ENCODE measurements at regions not wholly inside any gene's neighbourhood (a gene's known extent, or its start where the extent isn't known, plus 50 kb on each side); places are given as distances from the start of the nearest gene placed in this dataset.
A peak's percentile ranks its signal among the peaks of the same experiment; 100 is the strongest.

GRCh38 chr20:40442181-40442963 is 246.7 kb downstream of the MAFB start:
- H3K27me3 ChIP-seq = peaks cover 24% of the 10 kb centered on the region
- no peaks in the 10 kb centered on the region for H3K4me1 ChIP-seq (ENCODE audit: control insufficient read depth in 1 of 2, insufficient read depth in 1 of 2, low read depth in 1 of 2, low read length in 1 of 2)
- no peaks in the 10 kb centered on the region for H3K9me3 ChIP-seq
- TF ChIP-seq, protein P1, sequence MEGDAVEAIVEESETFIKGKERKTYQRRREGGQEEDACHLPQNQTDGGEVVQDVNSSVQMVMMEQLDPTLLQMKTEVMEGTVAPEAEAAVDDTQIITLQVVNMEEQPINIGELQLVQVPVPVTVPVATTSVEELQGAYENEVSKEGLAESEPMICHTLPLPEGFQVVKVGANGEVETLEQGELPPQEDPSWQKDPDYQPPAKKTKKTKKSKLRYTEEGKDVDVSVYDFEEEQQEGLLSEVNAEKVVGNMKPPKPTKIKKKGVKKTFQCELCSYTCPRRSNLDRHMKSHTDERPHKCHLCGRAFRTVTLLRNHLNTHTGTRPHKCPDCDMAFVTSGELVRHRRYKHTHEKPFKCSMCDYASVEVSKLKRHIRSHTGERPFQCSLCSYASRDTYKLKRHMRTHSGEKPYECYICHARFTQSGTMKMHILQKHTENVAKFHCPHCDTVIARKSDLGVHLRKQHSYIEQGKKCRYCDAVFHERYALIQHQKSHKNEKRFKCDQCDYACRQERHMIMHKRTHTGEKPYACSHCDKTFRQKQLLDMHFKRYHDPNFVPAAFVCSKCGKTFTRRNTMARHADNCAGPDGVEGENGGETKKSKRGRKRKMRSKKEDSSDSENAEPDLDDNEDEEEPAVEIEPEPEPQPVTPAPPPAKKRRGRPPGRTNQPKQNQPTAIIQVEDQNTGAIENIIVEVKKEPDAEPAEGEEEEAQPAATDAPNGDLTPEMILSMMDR (IDR thresholded peaks at IDR 0.05) = no peak
- H3K36me3 ChIP-seq = no peaks in the 10 kb centered on the region
- no peak overlapping the region for H3K27ac ChIP-seq
- no peak overlapping the region for H3K4me3 ChIP-seq (ENCODE audit: low read depth in 1 of 2, low read length in 1 of 2)

DNA sequence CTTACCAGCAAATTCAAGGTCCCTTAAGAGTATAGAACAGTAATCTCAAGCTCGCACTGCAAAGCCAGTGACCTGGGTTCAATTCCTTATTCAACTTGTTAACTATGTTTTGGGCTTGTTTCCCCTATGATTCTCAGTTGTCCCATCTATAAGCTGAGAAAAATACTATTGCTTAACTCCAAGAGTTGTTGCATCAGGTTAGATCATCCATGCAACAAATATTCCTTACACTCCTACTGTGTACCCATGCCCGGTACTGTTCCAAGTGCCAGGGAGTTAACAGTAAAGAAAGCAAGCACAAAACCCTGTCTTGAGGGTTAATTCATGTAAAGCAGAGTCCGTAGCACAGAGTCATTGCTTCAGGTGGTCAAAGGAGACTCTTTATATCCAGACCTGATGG is 247.3 kb downstream of the MAFB start:
- Histone ChIP-seq H3K9me3 (no peaks in the 10 kb centered on the region), H3K27me3 (peaks cover 23% of the 10 kb centered on the region), H3K27ac (no peak overlapping the region), H3K4me1 (ENCODE audit: control insufficient read depth in 1 of 2, insufficient read depth in 1 of 2, low read depth in 1 of 2, low read length in 1 of 2) (peaks cover 0 to under 1% of the 10 kb centered on the region in 2 experiments), H3K4me3 (ENCODE audit: low read depth in 1 of 2, low read length in 1 of 2) (no peak overlapping the region), H3K36me3 (no peaks in the 10 kb centered on the region)
- TF ChIP-seq, protein P1 (IDR thresholded peaks at IDR 0.05) = no peak

DNA sequence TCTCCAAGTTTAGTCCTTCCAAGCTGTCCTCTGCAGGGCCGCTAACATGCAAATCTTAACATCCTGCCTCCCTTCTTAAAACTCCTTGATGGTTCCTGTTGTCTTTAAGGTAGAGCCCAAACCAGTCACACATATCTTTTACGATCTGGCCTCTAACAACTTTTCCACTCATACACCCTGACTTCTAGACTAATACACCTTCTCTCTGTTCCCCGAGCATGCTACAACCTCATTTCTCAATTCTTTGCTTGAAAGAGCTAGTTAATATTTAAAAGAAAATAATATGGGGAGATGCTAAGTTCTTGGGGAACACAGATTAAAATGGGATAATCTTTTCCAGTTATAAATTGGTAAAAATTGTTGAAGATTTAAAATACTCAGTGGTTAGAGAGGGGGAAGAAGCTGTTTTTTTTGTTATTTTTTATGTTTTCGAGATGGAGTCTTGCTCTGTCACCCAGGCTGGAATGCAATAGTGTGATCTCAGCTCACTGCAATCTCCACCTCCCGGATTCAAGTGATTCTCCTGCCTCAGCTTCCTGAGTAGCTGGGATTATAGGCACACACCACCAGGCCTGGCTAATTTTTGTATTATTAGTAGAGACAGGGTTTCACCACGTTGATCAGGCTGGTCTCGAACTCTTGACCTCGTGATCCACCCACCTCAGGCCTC is 250.7 kb downstream of the MAFB start:
- H3K4me1 ChIP-seq (ENCODE audit: control insufficient read depth in 1 of 2, insufficient read depth in 1 of 2, low read depth in 1 of 2, low read length in 1 of 2) = peaks cover 5 to 9% of the 10 kb centered on the region in 2 experiments
- H3K27me3 ChIP-seq = peaks cover 18% of the 10 kb centered on the region
- no peaks in the 10 kb centered on the region for H3K9me3 ChIP-seq
- no peak overlapping the region for H3K4me3 ChIP-seq (ENCODE audit: low read depth in 1 of 2, low read length in 1 of 2)
- TF ChIP-seq, protein P1 (IDR thresholded peaks at IDR 0.05) = no peak
- no peak overlapping the region for H3K27ac ChIP-seq
- no peaks in the 10 kb centered on the region for H3K36me3 ChIP-seq

- Histone ChIP-seq H3K27ac (peak overlapping the region; percentile 70), H3K9me3 (no peaks in the 10 kb centered on the region), H3K4me1 (ENCODE audit: control insufficient read depth in 1 of 2, insufficient read depth in 1 of 2, low read depth in 1 of 2, low read length in 1 of 2) (peaks cover 5 to 9% of the 10 kb centered on the region in 2 experiments), H3K4me3 (ENCODE audit: low read depth in 1 of 2, low read length in 1 of 2) (no peak overlapping the region), H3K27me3 (peaks cover 22% of the 10 kb centered on the region), H3K36me3 (no peaks in the 10 kb centered on the region)
- TF ChIP-seq, protein P1 (IDR thresholded peaks at IDR 0.05) = no peak
Observed at GRCh38 chr20:40436011-40436410, 253.0 kb downstream of the MAFB start.

GRCh38 chr20:40435146-40435895 is 253.7 kb downstream of the MAFB start:
- TF ChIP-seq, protein P1 (IDR thresholded peaks at IDR 0.05) = no peak
- peaks cover 26% of the 10 kb centered on the region for H3K27me3 ChIP-seq
- peaks cover 5 to 9% of the 10 kb centered on the region in 2 experiments for H3K4me1 ChIP-seq (ENCODE audit: control insufficient read depth in 1 of 2, insufficient read depth in 1 of 2, low read depth in 1 of 2, low read length in 1 of 2)
- no peaks in the 10 kb centered on the region for H3K36me3 ChIP-seq
- H3K9me3 ChIP-seq = no peaks in the 10 kb centered on the region
- H3K4me3 ChIP-seq (ENCODE audit: low read depth in 1 of 2, low read length in 1 of 2) = no peak overlapping the region
- no peak overlapping the region for H3K27ac ChIP-seq

Measured in neutrophil (primary cell).